Inflammatory macrophage (primary cell): ENCODE measurements at regions not wholly inside any gene's neighbourhood (a gene's known extent, or its start where the extent isn't known, plus 50 kb on each side); places are given as distances from the start of the nearest gene placed in this dataset.

Experiments
- DNase-seq, 2 donors: peaks; one replicate each; pipeline ENCODE4 v3.0.0-alpha.2; 2020 to 2022

GRCh38 chr7:42858570-42858969 is 53.3 kb downstream of the C7orf25 start:
- DNase-seq: no peak

- DNase-seq: no peak
Measured at GRCh38 chr7:42856605-42856987, 55.3 kb downstream of the C7orf25 start.

DNA sequence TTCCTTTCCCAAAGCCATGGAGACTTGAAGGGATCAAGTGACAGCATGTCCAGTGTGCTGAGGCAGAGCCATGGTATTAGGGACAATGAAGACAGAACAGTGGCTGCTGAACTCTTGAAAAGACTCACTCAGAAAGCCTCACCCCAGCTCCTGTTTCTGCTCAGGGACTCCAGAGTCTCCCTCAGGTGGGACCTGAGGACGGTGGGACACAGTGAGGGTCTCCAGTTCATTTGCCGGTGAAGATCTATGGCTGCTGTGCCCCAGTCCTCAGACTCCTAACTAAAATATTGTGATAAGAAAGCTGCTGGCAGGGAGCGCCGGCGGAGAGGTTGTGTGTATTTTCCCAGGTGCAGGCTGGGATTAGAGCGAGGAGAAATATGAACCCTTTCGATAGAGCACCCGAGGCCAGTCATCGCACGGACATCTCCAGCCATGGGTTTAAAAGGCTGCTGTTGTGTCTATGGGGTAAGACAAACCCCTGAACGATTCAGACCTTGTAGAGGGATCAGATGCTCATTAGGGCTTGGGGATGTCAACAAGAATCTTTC is 57.2 kb downstream of the C7orf25 start:
- no peak for DNase-seq

- no peak for DNase-seq
Measured at GRCh38 chr7:42852531-42852930, 59.3 kb downstream of the C7orf25 start.

- DNase-seq: peak in 1 of 2 donors; percentile 31
Measured at GRCh38 chr7:42843205-42843800, 68.6 kb downstream of the C7orf25 start.

DNA sequence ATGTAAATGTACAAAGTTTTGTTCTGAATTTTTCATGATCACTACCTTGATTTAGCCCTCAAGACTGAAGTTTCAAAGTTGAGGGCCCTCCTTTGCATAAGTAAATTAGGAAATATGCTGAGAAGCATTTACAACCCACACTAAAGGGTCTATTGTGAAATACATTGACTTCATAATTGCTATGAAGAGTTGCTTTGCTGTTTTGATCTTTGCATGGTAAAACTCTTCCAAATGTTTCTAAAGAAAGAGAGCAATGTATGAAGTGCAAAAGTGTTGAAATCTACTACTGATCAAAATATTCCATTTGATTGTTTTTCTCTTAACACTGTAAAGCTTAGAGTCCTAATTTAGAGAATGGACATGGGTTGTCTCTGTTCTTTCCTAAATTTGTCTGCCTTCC is 77.2 kb downstream of the C7orf25 start:
- peak in 1 of 2 donors; percentile 15 for DNase-seq

DNA sequence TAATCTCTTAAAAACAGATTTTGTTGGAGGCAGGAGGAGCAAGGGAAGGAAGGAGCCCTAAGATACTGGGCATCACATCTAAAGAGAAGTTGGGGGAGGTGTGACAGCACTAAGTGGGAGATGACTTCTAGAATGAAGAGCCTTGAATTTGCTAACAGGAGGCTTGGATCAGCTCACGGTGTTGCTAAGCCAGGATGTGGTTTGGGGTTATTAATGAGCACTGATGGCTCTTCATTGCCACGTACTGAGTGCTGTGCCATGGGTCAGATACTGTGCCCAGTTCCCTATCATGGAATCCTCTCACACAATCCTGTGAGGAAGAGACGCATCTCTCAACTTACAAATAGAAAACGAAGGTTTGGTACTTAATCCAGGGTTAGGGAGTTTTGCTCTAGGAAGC is 78.5 kb downstream of the C7orf25 start:
- no peak for DNase-seq

- DNase-seq: no peak
Measured at GRCh38 chr7:42832667-42833066, 79.2 kb downstream of the C7orf25 start.

DNA sequence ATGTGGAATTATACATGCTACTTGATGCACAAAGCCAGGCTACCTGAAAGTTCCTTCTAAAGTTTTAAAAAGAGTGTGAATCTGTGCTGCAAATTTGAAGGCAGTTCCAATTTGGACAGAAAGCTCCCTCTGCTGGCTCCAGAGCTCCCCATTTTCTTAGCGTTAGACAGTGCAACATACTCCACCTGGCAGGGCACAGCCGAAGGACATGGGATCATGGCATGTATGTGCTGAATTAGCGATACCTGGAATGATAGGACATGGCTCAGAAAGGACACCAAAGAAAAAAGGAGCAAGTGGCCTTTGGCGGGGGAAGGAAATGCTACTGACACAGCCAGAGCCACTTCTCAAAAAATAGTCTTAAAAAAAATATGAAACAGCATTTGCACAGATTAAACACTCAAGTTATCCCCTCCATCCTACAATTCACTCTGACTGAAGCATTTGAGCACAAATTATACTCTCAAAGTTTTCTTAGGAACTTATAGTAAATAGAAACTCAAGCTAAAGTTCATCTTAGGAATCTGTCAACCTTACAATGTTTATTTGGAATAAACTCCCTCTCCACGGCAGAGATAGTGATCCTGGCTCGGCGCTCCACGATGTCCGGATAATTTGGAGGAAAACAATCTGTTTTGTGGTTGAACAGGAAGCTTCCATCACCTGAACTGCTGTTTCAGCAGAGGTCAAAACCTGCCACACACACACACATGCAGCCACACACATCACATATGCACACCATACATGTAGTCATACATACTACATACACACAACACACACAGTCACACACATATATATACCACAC is 80.0 kb downstream of the C7orf25 start:
- no peak for DNase-seq

GRCh38 chr7:42831006-42831717 is 80.7 kb downstream of the C7orf25 start:
- DNase-seq: no peak

- no peak for DNase-seq
Measured at GRCh38 chr7:42812779-42813178, 99.1 kb downstream of the C7orf25 start.

DNA sequence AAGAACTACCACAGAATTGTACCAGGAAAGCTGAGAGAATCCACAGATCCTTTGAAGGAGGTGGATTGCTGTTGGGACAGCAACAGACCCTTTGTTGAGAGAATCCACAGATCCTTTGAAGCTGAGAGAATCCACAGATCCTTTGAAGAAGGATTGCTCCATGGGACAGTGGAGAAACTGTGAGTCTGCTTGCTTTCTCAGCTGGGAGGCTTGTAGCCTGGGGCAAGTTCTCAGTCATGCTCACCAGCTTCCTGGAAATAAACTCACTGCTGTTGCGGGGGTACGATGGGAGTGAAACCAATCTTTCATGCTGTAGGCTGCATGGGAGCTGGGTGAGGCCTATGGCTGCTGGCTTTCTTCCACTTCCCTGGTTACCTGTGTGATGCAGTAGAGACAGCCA is 106.3 kb downstream of the C7orf25 start:
- DNase-seq: no peak

GRCh38 chr7:42794673-42795072 is 117.2 kb downstream of the C7orf25 start:
- no peak for DNase-seq

- no peak for DNase-seq
Measured at GRCh38 chr7:42792841-42793240, 119.0 kb downstream of the C7orf25 start.

- DNase-seq: no peak
Measured at GRCh38 chr7:42790196-42790595, 121.7 kb downstream of the C7orf25 start.

- DNase-seq: no peak
Measured at GRCh38 chr7:42774436-42774835, 137.4 kb downstream of the C7orf25 start.

DNA sequence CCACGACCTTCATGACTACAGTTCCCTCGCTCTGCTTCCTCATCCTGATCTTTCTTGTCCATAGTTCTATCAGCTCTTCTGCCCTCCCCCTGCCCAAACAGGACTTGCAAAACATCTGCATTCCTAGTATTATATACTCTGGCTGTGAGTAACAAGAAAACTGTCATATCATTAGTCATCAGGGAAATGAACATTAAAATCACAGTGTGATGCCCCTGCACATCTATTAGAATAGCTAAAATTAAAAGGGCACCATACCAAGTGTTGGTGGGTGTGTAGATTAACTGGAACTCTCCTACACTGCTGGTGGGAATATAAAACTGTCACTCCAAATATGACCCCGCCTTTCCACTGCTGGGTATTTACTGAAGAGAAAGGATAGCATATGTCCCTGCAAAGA is 141.8 kb downstream of the C7orf25 start:
- DNase-seq: no peak

DNA sequence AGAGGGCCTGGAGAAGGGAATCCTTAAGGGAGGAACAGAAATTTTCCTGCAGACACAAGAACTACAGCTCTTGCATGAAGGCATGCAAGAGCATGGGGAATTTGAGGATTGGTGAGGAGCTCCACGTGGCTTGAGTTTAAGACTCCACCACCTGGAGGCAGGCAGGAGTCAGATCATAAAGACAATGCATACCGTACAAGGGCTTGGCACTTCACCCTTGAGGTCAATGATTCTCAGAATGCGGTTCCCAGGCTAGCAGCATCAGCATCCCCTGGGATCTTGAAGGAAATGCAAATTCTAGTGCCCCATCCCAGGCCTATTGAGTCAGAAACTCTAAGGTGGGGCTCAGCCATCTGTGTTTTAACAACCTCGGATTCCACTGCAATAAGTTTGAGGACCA is 143.8 kb downstream of the C7orf25 start:
- DNase-seq: no peak

DNA sequence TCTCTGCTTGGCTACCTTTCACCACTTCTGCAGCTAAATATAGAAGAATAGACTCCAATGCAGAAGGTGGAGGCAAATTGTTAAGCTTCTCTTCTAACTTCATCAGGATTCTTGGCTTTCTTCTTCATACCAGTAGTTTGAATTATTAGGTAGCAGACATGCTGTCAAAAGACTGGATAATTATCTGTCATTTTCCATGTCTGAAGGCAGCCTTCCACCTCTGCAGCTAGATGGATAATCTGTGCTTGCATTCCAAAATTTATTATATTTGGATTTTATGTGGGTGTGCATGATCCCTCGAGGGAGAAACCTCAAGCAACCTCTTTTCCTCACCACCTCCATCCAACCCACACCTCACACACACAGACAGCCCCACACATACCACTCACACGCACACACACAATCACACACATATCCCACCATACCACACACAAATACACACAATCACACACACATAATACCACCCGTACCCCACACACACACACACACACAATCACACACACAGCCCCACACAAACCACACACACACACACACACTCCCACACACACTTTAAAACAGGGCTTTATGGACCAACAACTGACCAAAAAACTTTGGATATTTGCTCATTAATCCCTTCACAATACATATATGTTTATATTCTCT is 145.0 kb downstream of the C7orf25 start:
- DNase-seq: no peak

DNA sequence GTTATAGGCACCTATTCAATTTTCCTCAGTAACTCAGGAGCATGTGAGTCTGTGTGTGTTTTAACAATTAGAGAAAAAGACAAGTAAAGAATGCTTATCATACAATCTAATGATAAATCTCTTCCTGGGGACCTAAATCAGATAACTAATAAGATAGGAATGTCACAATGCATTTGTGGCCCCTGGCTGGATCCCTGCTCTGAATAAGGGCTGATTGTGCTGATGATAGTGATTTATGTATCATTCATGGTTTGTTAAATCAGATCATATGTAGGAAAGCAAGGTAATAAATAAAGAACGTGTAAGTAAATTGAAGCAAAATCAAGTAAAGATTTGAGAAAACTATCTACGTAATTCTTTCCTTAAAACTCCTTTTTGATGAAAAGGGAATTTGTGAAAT is 145.9 kb downstream of the C7orf25 start:
- no peak for DNase-seq

DNA sequence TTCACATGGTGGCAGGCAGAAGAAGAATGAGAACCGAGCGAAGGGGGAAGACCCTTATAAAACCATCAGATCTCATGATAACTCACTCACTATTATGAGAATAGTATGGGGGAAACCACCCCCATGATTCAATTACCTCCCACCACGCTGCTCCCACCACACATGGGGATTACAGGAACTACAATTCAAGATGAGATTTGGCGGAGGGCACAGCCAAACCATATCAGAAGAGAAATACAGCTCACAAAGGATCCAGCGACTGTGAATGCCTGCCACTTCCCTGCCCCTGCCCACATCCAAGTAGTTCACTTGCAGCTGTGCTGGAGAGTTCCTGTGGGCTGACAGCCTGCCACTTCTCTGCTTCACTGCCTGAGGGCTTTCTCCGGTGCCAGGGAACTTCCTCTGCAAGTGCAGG is 148.7 kb downstream of the C7orf25 start:
- no peak for DNase-seq

DNA sequence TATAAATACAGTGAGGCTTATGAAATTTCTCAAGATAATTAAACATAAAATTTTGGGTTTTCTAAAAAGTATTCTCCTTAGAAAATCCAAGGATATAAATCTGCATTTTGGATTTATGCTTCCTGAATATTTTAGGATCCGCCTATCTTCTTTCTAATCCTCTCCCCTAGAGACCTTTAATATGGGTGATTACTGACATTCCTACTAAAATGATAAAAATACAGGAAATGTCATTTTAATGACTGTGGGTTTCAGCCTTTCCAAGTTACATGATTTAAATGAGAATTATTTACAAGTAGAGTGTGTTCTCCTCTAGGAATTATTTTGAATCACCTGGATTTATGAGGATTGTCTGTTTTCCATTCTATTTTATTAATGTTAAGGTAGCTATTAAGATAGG is 150.4 kb downstream of the C7orf25 start:
- no peak for DNase-seq

GRCh38 chr7:42758124-42758523 is 153.7 kb downstream of the C7orf25 start:
- DNase-seq: no peak
